B cell (primary cell): ENCODE measurements at regions not wholly inside any gene's neighbourhood (a gene's known extent, or its start where the extent isn't known, plus 50 kb on each side); places are given as distances from the start of the nearest gene placed in this dataset.

Experiments
- EZH2 ChIP-seq: IDR thresholded peaks from 2 replicates; pipeline ENCODE4 v1.6.1; 2012; ENCODE audit warnings: borderline replicate concordance, low read depth, mild to moderate bottlenecking, moderate library complexity, low read length; ENCODE audit not compliant: insufficient read depth, poor library complexity, severe bottlenecking
- TF ChIP-seq, protein P1 (sequence below): fragments of 200-600 bp; IDR thresholded peaks from one replicate; pipeline ENCODE4 v1.8.0; 2022; ENCODE audit warnings: antibody characterized with exemption, mild to moderate bottlenecking

DNA sequence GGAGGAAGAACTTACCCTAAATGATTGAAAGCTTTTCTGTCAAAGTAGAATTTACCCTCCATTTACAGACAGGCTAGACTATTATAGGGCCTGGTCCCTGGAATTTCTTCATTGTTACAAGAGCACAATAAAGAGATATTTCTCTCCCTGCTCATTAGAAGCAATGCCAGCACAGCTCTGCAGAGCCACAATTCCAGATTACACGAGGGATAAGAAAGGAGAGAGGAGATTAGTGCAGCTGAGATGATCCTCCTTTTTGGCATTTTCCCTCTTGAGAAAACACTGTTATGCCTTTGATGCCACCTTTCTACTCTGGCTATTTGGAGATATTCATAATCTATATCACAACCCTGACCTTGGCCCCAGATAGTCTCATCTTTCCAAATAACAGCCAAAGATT, 1119.5 kb upstream of the TMPRSS15 start:
- TF ChIP-seq, protein P1, sequence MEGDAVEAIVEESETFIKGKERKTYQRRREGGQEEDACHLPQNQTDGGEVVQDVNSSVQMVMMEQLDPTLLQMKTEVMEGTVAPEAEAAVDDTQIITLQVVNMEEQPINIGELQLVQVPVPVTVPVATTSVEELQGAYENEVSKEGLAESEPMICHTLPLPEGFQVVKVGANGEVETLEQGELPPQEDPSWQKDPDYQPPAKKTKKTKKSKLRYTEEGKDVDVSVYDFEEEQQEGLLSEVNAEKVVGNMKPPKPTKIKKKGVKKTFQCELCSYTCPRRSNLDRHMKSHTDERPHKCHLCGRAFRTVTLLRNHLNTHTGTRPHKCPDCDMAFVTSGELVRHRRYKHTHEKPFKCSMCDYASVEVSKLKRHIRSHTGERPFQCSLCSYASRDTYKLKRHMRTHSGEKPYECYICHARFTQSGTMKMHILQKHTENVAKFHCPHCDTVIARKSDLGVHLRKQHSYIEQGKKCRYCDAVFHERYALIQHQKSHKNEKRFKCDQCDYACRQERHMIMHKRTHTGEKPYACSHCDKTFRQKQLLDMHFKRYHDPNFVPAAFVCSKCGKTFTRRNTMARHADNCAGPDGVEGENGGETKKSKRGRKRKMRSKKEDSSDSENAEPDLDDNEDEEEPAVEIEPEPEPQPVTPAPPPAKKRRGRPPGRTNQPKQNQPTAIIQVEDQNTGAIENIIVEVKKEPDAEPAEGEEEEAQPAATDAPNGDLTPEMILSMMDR = no peak
- no peak for TF ChIP-seq EZH2
